ENCODE measurements at regions not wholly inside any gene's neighbourhood (a gene's known extent, or its start where the extent isn't known, plus 50 kb on each side); places are given as distances from the start of the nearest gene placed in this dataset.

GRCh38 chr2:16565481-16565880 lies 100.2 kb downstream of the CYRIA start:
- DNase-seq, result no peak
- H3K36me3 Mint-ChIP-seq (ENCODE audit: unreplicated experiment), result no peaks in the 10 kb centered on the region
- peaks cover 20% of the 10 kb centered on the region for H3K4me1 Mint-ChIP-seq (ENCODE audit: low read depth, unreplicated experiment)
- H3K4me3 Mint-ChIP-seq (ENCODE audit: unreplicated experiment), result no peak overlapping the region
- peaks cover 3% of the 10 kb centered on the region for H3K27me3 Mint-ChIP-seq (ENCODE audit: unreplicated experiment)
- no peak overlapping the region for H3K27ac Mint-ChIP-seq (ENCODE audit: unreplicated experiment)
- TF ChIP-seq CTCF (IDR thresholded peaks at IDR 0.05; ENCODE audit: partially characterized antibody, unreplicated experiment), result no peak
- peaks cover 2% of the 10 kb centered on the region for H3K9me3 Mint-ChIP-seq (ENCODE audit: unreplicated experiment)

GRCh38 chr2:16561676-16562075 lies 104.0 kb downstream of the CYRIA start:
- no peaks in the 10 kb centered on the region for H3K9me3 Mint-ChIP-seq (ENCODE audit: unreplicated experiment)
- peaks cover 6% of the 10 kb centered on the region for H3K36me3 Mint-ChIP-seq (ENCODE audit: unreplicated experiment)
- no peak for TF ChIP-seq CTCF (IDR thresholded peaks at IDR 0.05; ENCODE audit: partially characterized antibody, unreplicated experiment)
- peaks cover 2% of the 10 kb centered on the region for H3K27me3 Mint-ChIP-seq (ENCODE audit: unreplicated experiment)
- no peak overlapping the region for H3K27ac Mint-ChIP-seq (ENCODE audit: unreplicated experiment)
- no peak for DNase-seq
- no peak overlapping the region for H3K4me3 Mint-ChIP-seq (ENCODE audit: unreplicated experiment)
- H3K4me1 Mint-ChIP-seq (ENCODE audit: low read depth, unreplicated experiment), result no peaks in the 10 kb centered on the region

GRCh38 chr2:16561251-16561650 lies 104.4 kb downstream of the CYRIA start:
- H3K36me3 Mint-ChIP-seq (ENCODE audit: unreplicated experiment), result peaks cover 6% of the 10 kb centered on the region
- no peak for TF ChIP-seq CTCF (IDR thresholded peaks at IDR 0.05; ENCODE audit: partially characterized antibody, unreplicated experiment)
- H3K4me3 Mint-ChIP-seq (ENCODE audit: unreplicated experiment), result no peak overlapping the region
- peaks cover 2% of the 10 kb centered on the region for H3K27me3 Mint-ChIP-seq (ENCODE audit: unreplicated experiment)
- no peaks in the 10 kb centered on the region for H3K4me1 Mint-ChIP-seq (ENCODE audit: low read depth, unreplicated experiment)
- no peaks in the 10 kb centered on the region for H3K9me3 Mint-ChIP-seq (ENCODE audit: unreplicated experiment)
- no peak for DNase-seq
- no peak overlapping the region for H3K27ac Mint-ChIP-seq (ENCODE audit: unreplicated experiment)

- Mint-ChIP-seq H3K4me1 (ENCODE audit: low read depth, unreplicated experiment) (no peaks in the 10 kb centered on the region), H3K27ac (ENCODE audit: unreplicated experiment) (no peak overlapping the region), H3K9me3 (ENCODE audit: unreplicated experiment) (no peaks in the 10 kb centered on the region), H3K36me3 (ENCODE audit: unreplicated experiment) (peaks cover 6% of the 10 kb centered on the region), H3K27me3 (ENCODE audit: unreplicated experiment) (peaks cover 2% of the 10 kb centered on the region), H3K4me3 (ENCODE audit: unreplicated experiment) (no peak overlapping the region)
- TF ChIP-seq CTCF (IDR thresholded peaks at IDR 0.05; ENCODE audit: partially characterized antibody, unreplicated experiment), result no peak
- no peak for DNase-seq
These were observed 106.2 kb downstream of the CYRIA start for GRCh38 chr2:16559278-16560067.

- Mint-ChIP-seq H3K4me1 (ENCODE audit: low read depth, unreplicated experiment) (no peaks in the 10 kb centered on the region), H3K27me3 (ENCODE audit: unreplicated experiment) (peaks cover 2% of the 10 kb centered on the region), H3K36me3 (ENCODE audit: unreplicated experiment) (peaks cover 6% of the 10 kb centered on the region), H3K9me3 (ENCODE audit: unreplicated experiment) (no peaks in the 10 kb centered on the region), H3K4me3 (ENCODE audit: unreplicated experiment) (no peak overlapping the region), H3K27ac (ENCODE audit: unreplicated experiment) (no peak overlapping the region)
- DNase-seq, result no peak
- no peak for TF ChIP-seq CTCF (IDR thresholded peaks at IDR 0.05; ENCODE audit: partially characterized antibody, unreplicated experiment)
These were observed 111.5 kb downstream of the CYRIA start for GRCh38 chr2:16554060-16554583.
